Endothelial cell of umbilical vein (primary cell): ENCODE measurements at regions not wholly inside any gene's neighbourhood (a gene's known extent, or its start where the extent isn't known, plus 50 kb on each side); places are given as distances from the start of the nearest gene placed in this dataset.

Experiments used
- BruUV-seq: library from RNA; stranded (reverse); fragments of 400-500 nt; replicated peaks from 2 replicates; lab custom pipeline; 2021; lab: Mats Ljungman, UMichigan
- CTCF ChIA-PET: fragments of 300-600, 350-600 bp; sonication (Branson Sonifier 250); formaldehyde crosslinking; loops from one replicate; lab custom pipeline; 2021; ENCODE audit warnings: antibody characterized with exemption, inconsistent platforms; lab: Charles Lee
- POLR2A ChIA-PET: fragments of 300-600, 350-600 bp; sonication (Branson Sonifier 250); formaldehyde crosslinking; loops from one replicate; lab custom pipeline; 2021; ENCODE audit warnings: antibody characterized with exemption, inconsistent platforms; lab: Charles Lee
- DNase-seq: peaks from one replicate; pipeline ENCODE4 v3.0.0-alpha.2; 2011; ENCODE audit warnings: low read depth, low spot score
- FAIRE-seq: peaks from 2 replicates; lab custom pipeline; 2011; peaks lifted over from hg19 to GRCh38; lab: Jason Lieb, UNC
- H2AFZ ChIP-seq: 2 replicates; pipeline ENCODE4 v1.6.0; 2012; ENCODE audit warnings: low read depth, low read length, control low read depth, inconsistent platforms
- H3K27ac ChIP-seq: 2 replicates; pipeline ENCODE4 v1.5.1; 2011; ENCODE audit warnings: low read depth, mild to moderate bottlenecking, control low read depth, low read length, moderate library complexity; ENCODE audit not compliant: insufficient read depth
- H3K27me3 ChIP-seq, 2 experiments: 2 replicates each; pipeline versions ENCODE4 v1.6.0 to v1.6.1; 2011; ENCODE audit warnings: low read length in 2 of 2, mixed read lengths in 1 of 2; ENCODE audit not compliant: control insufficient read depth in 2 of 2, insufficient read depth in 2 of 2
- H3K36me3 ChIP-seq, 2 experiments: 2 replicates in 1 of 2; 3 replicates in 1 of 2; pipeline ENCODE4 v1.5.1; 2011; ENCODE audit warnings: low read length in 2 of 2, mild to moderate bottlenecking in 1 of 2, moderate library complexity in 1 of 2; ENCODE audit not compliant: control insufficient read depth in 2 of 2, insufficient read depth in 2 of 2; ENCODE audit errors: extremely low read depth in 1 of 2
- H3K4me1 ChIP-seq: 3 replicates; pipeline ENCODE4 v1.5.1; 2011; ENCODE audit warnings: mild to moderate bottlenecking, low read length; ENCODE audit not compliant: control insufficient read depth, insufficient read depth; ENCODE audit errors: extremely low read depth
- H3K4me2 ChIP-seq: 2 replicates; pipeline ENCODE4 v1.6.1; 2011; ENCODE audit warnings: low read length, control low read depth, mixed read lengths; ENCODE audit not compliant: insufficient read depth
- H3K4me3 ChIP-seq, 3 experiments: fragments of 200-600 bp in 1 of 3; sonication (generic), shearing (Covaris generic) in 1 of 3; replicated peaks in 1 of 3; 2 replicates each; pipeline ENCODE4 v1.5.1; 2011 to 2016; ENCODE audit warnings: control low read depth in 3 of 3, low read length in 3 of 3, mild to moderate bottlenecking in 2 of 3, inconsistent platforms in 1 of 3, low read depth in 1 of 3, moderate library complexity in 1 of 3; ENCODE audit not compliant: insufficient read depth in 1 of 3
- H3K79me2 ChIP-seq: 2 replicates; pipeline ENCODE4 v1.6.0; 2012; ENCODE audit warnings: low read length, inconsistent platforms; ENCODE audit not compliant: control insufficient read depth, insufficient read depth
- H3K9ac ChIP-seq: replicated peaks from 2 replicates; pipeline ENCODE3; 2011; ENCODE audit warnings: low read length, control low read depth; ENCODE audit not compliant: insufficient read depth; ENCODE audit errors: extremely low read depth
- H3K9me1 ChIP-seq: replicated peaks from 3 replicates; pipeline ENCODE4 v1.6.0; 2011; ENCODE audit warnings: mild to moderate bottlenecking, low read length; ENCODE audit not compliant: control insufficient read depth, insufficient read depth; ENCODE audit errors: extremely low read depth
- H3K9me3 ChIP-seq: replicated peaks from 2 replicates; pipeline ENCODE4 v1.5.1; 2012; ENCODE audit warnings: low read length, inconsistent platforms; ENCODE audit not compliant: control insufficient read depth, insufficient read depth
- H4K20me1 ChIP-seq: replicated peaks from 2 replicates; pipeline ENCODE3; 2011; ENCODE audit warnings: mild to moderate bottlenecking, low read length; ENCODE audit not compliant: control insufficient read depth, insufficient read depth; ENCODE audit errors: extremely low read depth
- CTCF ChIP-seq, 2 donors: IDR thresholded peaks; 1 replicate in 1 of 2; 2 replicates in 1 of 2; pipeline ENCODE4 v1.5.1; 2011; ENCODE audit warnings: low read length in 2 of 2, mild to moderate bottlenecking in 2 of 2, moderate library complexity in 2 of 2, control low read depth in 1 of 2, inconsistent platforms in 1 of 2, low read depth in 1 of 2; ENCODE audit not compliant: insufficient read depth in 1 of 2; ENCODE audit errors: extremely low read depth in 1 of 2
- EZH2 ChIP-seq: IDR thresholded peaks from 2 replicates; pipeline ENCODE4 v1.6.1; 2012; ENCODE audit warnings: borderline replicate concordance, low read depth, mild to moderate bottlenecking, moderate library complexity, low read length, inconsistent platforms; ENCODE audit not compliant: severe bottlenecking
- FOS ChIP-seq: IDR thresholded peaks from 2 replicates; pipeline ENCODE4 v1.6.1; 2011; ENCODE audit warnings: mild to moderate bottlenecking, low read length, moderate library complexity, borderline replicate concordance; ENCODE audit not compliant: insufficient read depth
- GATA2 ChIP-seq: IDR thresholded peaks from 2 replicates; pipeline ENCODE4 v1.7.0; 2011; ENCODE audit warnings: low read depth, mild to moderate bottlenecking, moderate library complexity, mixed read lengths, low read length; ENCODE audit not compliant: insufficient read length, insufficient read depth
- JUN ChIP-seq: IDR thresholded peaks from 2 replicates; pipeline ENCODE4 v1.6.1; 2011; ENCODE audit warnings: borderline replicate concordance, low read depth; ENCODE audit not compliant: insufficient read length, insufficient read depth
- MAX ChIP-seq: IDR thresholded peaks from 2 replicates; pipeline ENCODE4 v1.6.1; 2011; ENCODE audit not compliant: insufficient read depth, insufficient read length
- MYC ChIP-seq: IDR thresholded peaks from one replicate; pipeline ENCODE4 v1.6.1; 2011; ENCODE audit warnings: mild to moderate bottlenecking, low read depth, low read length
- POLR2A ChIP-seq: IDR thresholded peaks from 2 replicates; pipeline ENCODE4 v1.6.1; 2012; ENCODE audit warnings: low read depth, mild to moderate bottlenecking, control low read depth, low read length
- POLR2AphosphoS5 ChIP-seq: IDR thresholded peaks from 2 replicates; pipeline ENCODE4 v1.6.1; 2012; ENCODE audit warnings: low read depth, mild to moderate bottlenecking, control low read depth, low read length, moderate library complexity; ENCODE audit not compliant: insufficient read depth
- dilution Hi-C: fragments of 300-500 bp; cut with MboI; formaldehyde crosslinking; loops from one replicate; pipeline ENCODE4 v1.15.0; 2019; ENCODE audit warnings: low sequenced_read_pairs; ENCODE audit not compliant: extremely low pct_ligation_motif_present
- intact Hi-C: fragments of 100-400 bp; cut with micrococcal nuclease; formaldehyde crosslinking; loops from one replicate; pipeline ENCODE4 v1.10.0; 2022

DNA sequence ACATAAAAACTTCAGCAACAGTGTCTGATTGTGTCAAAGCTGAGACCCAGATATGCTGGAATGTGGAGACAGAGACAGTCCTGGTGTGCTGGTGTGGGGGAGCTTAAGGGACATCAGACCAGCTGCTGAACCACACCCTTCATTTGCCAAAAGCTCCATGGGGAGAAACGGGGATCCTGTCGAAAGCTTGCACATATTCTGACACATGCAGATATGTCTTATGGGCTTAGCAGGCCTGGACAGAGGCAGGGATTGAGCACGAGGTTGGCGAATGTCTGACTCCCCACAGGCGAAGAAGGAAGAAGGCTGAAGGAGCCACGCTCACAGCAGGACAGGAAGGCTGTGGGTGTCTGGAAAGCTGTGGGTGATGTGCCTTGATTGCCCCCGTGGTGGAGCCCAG lies 72.1 kb upstream of the ACSL1 start:
- no peaks in the 10 kb centered on the region for H3K79me2 ChIP-seq
- no TSS peak for BruUV-seq
- no peak overlapping the region for H3K4me3 ChIP-seq
- no peaks in the 10 kb centered on the region for H3K27me3 ChIP-seq
- CTCF ChIA-PET = interaction anchor here (1.2 kb wide), 1 partner anchor 18 kb away, joined by 3 read pairs; no protein-coding TSS in a partner anchor
- no peaks in the 10 kb centered on the region for H3K4me1 ChIP-seq
- H4K20me1 ChIP-seq = no peaks in the 10 kb centered on the region
- no peak for TF ChIP-seq JUN
- H3K27ac ChIP-seq = no peak overlapping the region
- FAIRE-seq (no peak), DNase-seq (no peak)
- H3K4me2 ChIP-seq = no peak overlapping the region
- H3K9ac ChIP-seq = no peak overlapping the region
- no peaks in the 10 kb centered on the region for H3K9me3 ChIP-seq
- H3K9me1 ChIP-seq = no peaks in the 10 kb centered on the region
- intact Hi-C loops = no loop called here
- H2AFZ ChIP-seq = no peak overlapping the region
- POLR2A ChIA-PET = no interaction called here
- dilution Hi-C loops = no loop called here
- no peaks in the 10 kb centered on the region for H3K36me3 ChIP-seq

DNA sequence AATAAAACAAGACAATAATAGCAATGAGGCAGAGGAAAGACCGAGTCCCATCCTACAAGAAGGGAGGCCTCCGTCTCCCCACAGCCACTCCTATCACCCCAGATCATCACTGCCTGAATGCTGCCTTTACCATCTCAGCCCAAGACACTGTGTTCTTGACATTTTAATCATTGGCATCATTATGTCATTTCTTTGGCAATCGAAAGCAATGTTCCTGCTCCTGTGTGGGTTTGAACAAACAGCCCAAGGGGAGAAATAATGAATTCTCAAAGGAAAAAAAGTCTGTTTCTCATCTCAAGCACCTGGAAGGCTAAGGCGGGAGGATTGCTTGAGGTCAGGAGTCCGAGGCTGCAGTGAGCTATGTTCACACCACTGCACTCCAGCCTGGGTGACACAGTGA lies 73.0 kb upstream of the ACSL1 start:
- no peaks in the 10 kb centered on the region for H3K36me3 ChIP-seq
- no peaks in the 10 kb centered on the region for H3K79me2 ChIP-seq
- FAIRE-seq (no peak), DNase-seq (no peak)
- dilution Hi-C loops (no loop called here), intact Hi-C loops (no loop called here)
- CTCF ChIA-PET = no interaction called here
- no peaks in the 10 kb centered on the region for H4K20me1 ChIP-seq
- BruUV-seq = no TSS peak
- H3K9ac ChIP-seq = no peak overlapping the region
- H3K27me3 ChIP-seq = no peaks in the 10 kb centered on the region
- POLR2A ChIA-PET = no interaction called here
- H2AFZ ChIP-seq = no peak overlapping the region
- TF ChIP-seq MYC (no peak), JUN (no peak), FOS (no peak), POLR2A (no peak), GATA2 (no peak), EZH2 (no peak), CTCF (IDR thresholded peaks at IDR 0.05; ENCODE audit: extremely low read depth in 1 of 2, insufficient read depth in 1 of 2, low read depth in 1 of 2, low read length in 2 of 2) (no peak), MAX (no peak), POLR2AphosphoS5 (no peak)
- no peaks in the 10 kb centered on the region for H3K9me3 ChIP-seq
- no peak overlapping the region for H3K4me2 ChIP-seq
- no peaks in the 10 kb centered on the region for H3K9me1 ChIP-seq
- no peak overlapping the region for H3K27ac ChIP-seq
- H3K4me1 ChIP-seq = no peaks in the 10 kb centered on the region
- no peak overlapping the region for H3K4me3 ChIP-seq
